ENCODE measurements at regions not wholly inside any gene's neighbourhood (a gene's known extent, or its start where the extent isn't known, plus 50 kb on each side); places are given as distances from the start of the nearest gene placed in this dataset.

DNA sequence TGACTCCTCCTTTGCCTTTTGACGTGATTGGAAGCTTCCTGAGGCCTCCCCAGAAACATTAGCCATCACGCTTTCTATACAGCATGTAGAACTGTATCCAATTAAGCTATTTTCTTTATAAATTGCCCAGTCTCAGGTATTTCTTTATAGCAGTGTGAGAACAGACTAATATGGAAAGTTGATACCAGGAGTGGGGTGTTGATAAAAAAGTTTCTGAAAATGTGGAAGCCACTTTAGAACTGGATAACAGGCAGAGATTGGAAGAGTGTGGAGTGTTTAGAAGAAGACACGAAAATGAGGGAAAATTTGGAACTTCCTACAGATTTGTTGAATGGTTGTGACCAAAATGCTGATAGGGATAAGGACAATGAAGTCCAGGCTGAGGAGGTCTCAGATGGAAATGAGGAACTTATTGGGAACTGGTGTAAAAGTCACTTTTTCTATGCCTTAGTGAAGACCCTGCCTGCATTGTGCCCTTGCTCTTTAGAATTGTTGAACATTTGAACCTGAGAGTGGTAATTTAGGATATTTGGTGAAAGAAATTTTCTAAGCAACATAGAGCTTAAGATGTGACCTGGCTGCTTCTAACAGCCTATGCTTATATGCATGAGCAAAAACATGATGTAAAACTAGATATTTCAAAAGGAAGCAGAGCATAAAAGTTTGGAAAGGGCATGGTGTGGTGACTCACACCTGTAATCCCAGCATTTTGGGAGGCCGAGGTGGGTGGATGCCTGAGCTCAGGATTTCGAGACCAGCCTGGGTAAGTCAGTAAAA, 969.7 kb downstream of the DSC3 start:
- DNase-seq, result no peak
- Histone ChIP-seq H3K4me3 (ENCODE audit: low read depth in 1 of 3, low read length in 3 of 3) (no peak overlapping the region), H3K4me1 (ENCODE audit: control insufficient read depth in 3 of 3, insufficient read depth in 2 of 3, low read depth in 1 of 3, low read length in 2 of 3) (no peaks in the 10 kb centered on the region), H3K9me3 (ENCODE audit: control insufficient read depth in 2 of 2, insufficient read depth in 1 of 2, low read depth in 1 of 2, low read length in 1 of 2) (peaks cover 0 to 12% of the 10 kb centered on the region in 2 donors), H3K27me3 (ENCODE audit: control insufficient read depth in 3 of 3, insufficient read depth in 3 of 3, low read length in 3 of 3) (no peaks in the 10 kb centered on the region), H3K27ac (ENCODE audit: low read depth in 1 of 3, low read length in 2 of 3) (no peak overlapping the region), H3K36me3 (ENCODE audit: control insufficient read depth in 3 of 3, insufficient read depth in 2 of 3, low read depth in 1 of 3, low read length in 3 of 3) (no peaks in the 10 kb centered on the region)
- WGBS, 3 donors, result 54 to 59% (median 57%) methylated on average over 5 of the region's 5 CpGs
- FAIRE-seq, result no peak

DNA sequence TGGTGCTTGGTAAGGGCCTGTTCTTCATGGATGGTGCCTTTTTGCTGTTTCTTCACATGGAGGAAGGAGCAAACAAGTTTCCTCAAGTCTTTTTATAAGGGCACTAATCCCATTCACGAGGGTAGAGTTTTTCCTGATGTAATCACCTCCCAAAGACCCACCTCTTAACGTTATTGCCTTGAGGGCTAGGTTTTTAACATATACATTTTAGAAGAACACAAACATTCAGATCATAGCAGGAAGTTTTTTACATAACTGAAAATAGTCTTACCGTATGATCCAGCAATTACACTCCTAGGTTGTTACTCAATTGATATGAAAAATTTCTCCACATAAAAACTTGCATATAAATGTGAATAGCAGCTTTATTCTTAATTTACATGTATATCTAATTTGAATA, 976.3 kb downstream of the DSC3 start:
- no peaks in the 10 kb centered on the region for H3K27me3 ChIP-seq (ENCODE audit: control insufficient read depth in 3 of 3, insufficient read depth in 3 of 3, low read length in 3 of 3)
- WGBS, 3 donors, result 49 to 57% (median 52%) methylated on average over 3 of the region's 3 CpGs
- H3K36me3 ChIP-seq (ENCODE audit: control insufficient read depth in 3 of 3, insufficient read depth in 2 of 3, low read depth in 1 of 3, low read length in 3 of 3), result no peaks in the 10 kb centered on the region
- no peak for FAIRE-seq
- no peak for DNase-seq
- H3K4me3 ChIP-seq (ENCODE audit: low read depth in 1 of 3, low read length in 3 of 3), result no peak overlapping the region
- no peak overlapping the region for H3K27ac ChIP-seq (ENCODE audit: low read depth in 1 of 3, low read length in 2 of 3)
- no peaks in the 10 kb centered on the region for H3K4me1 ChIP-seq (ENCODE audit: control insufficient read depth in 3 of 3, insufficient read depth in 2 of 3, low read depth in 1 of 3, low read length in 2 of 3)
- H3K9me3 ChIP-seq (ENCODE audit: control insufficient read depth in 2 of 2, insufficient read depth in 1 of 2, low read depth in 1 of 2, low read length in 1 of 2), result no peaks in the 10 kb centered on the region

DNA sequence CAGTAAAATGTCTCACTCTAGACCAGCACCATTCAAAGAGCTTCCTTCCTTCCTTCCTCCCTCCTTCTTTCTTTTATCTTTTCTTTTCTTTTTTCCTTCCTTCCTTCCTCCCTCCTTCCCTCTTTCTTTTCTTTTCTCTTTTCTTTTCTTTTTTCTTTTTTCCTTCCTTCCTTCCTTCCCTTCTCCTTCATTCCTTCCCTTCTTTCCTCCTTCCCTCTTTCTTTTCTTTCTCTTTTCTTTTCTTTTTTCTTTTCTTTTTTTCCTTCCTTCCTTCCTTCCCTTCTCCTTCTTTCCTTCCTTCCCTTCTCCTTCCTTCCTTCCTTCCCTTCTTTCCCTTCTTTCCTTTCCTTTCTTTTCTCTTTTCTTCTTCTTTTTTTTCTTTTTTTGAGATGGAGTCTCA, 985.1 kb downstream of the DSC3 start:
- H3K36me3 ChIP-seq (ENCODE audit: control insufficient read depth in 3 of 3, insufficient read depth in 2 of 3, low read depth in 1 of 3, low read length in 3 of 3), result no peaks in the 10 kb centered on the region
- H3K27me3 ChIP-seq (ENCODE audit: control insufficient read depth in 3 of 3, insufficient read depth in 3 of 3, low read length in 3 of 3), result no peaks in the 10 kb centered on the region
- H3K4me3 ChIP-seq (ENCODE audit: low read depth in 1 of 3, low read length in 3 of 3), result no peak overlapping the region
- H3K4me1 ChIP-seq (ENCODE audit: control insufficient read depth in 3 of 3, insufficient read depth in 2 of 3, low read depth in 1 of 3, low read length in 2 of 3), result no peaks in the 10 kb centered on the region
- no peaks in the 10 kb centered on the region for H3K9me3 ChIP-seq (ENCODE audit: control insufficient read depth in 2 of 2, insufficient read depth in 1 of 2, low read depth in 1 of 2, low read length in 1 of 2)
- FAIRE-seq (no peak), DNase-seq (no peak)
- no peak overlapping the region for H3K27ac ChIP-seq (ENCODE audit: low read depth in 1 of 3, low read length in 2 of 3)

DNA sequence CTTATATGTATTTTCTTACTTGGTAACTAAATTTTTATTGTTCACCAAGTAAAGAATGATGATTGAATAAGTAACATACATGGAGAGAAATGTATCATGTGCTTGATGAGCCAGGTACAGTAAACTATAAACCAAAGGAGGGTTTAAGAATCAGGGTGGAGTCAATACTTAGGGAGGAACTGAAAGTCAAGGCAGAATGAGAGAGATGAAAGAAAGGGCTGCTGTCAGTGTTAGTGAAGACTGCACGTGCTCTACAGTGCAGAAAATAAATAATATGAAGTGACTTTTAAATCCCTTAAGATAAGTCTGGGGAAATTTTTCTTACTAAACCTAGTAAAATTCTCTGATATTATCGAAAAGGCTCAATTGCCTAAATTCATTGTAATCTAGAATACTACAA, 986.0 kb downstream of the DSC3 start:
- FAIRE-seq (no peak), DNase-seq (no peak)
- no peaks in the 10 kb centered on the region for H3K27me3 ChIP-seq (ENCODE audit: control insufficient read depth in 3 of 3, insufficient read depth in 3 of 3, low read length in 3 of 3)
- H3K27ac ChIP-seq (ENCODE audit: low read depth in 1 of 3, low read length in 2 of 3), result no peak overlapping the region
- H3K9me3 ChIP-seq (ENCODE audit: control insufficient read depth in 2 of 2, insufficient read depth in 1 of 2, low read depth in 1 of 2, low read length in 1 of 2), result no peaks in the 10 kb centered on the region
- 65 to 71% (median 69%) methylated on average over 2 of the region's 2 CpGs for WGBS, 3 donors
- H3K36me3 ChIP-seq (ENCODE audit: control insufficient read depth in 3 of 3, insufficient read depth in 2 of 3, low read depth in 1 of 3, low read length in 3 of 3), result no peaks in the 10 kb centered on the region
- H3K4me3 ChIP-seq (ENCODE audit: low read depth in 1 of 3, low read length in 3 of 3), result no peak overlapping the region
- no peaks in the 10 kb centered on the region for H3K4me1 ChIP-seq (ENCODE audit: control insufficient read depth in 3 of 3, insufficient read depth in 2 of 3, low read depth in 1 of 3, low read length in 2 of 3)

DNA sequence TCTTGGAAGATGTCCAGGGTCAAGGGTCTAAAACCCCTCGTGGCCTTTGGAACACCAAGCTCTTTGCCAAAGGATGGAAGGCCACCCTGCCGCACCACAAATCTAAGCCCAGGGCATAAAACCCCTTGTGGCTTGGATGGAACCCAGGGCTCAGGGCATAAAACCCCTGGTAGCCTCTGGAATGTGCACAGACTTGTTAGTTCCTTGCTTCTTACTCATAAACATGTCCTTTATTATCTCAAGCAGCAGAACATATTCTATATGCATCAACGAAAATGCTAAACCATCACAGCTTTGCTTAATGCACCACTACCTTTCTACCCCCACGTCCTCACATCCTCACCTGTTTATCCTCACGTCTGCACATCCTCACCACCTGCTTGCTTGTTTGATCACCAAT, 998.0 kb downstream of the DSC3 start:
- DNase-seq (no peak), FAIRE-seq (no peak)
- H3K36me3 ChIP-seq (ENCODE audit: control insufficient read depth in 3 of 3, insufficient read depth in 2 of 3, low read depth in 1 of 3, low read length in 3 of 3), result no peaks in the 10 kb centered on the region
- H3K4me1 ChIP-seq (ENCODE audit: control insufficient read depth in 3 of 3, insufficient read depth in 2 of 3, low read depth in 1 of 3, low read length in 2 of 3), result no peaks in the 10 kb centered on the region
- no peak overlapping the region for H3K27ac ChIP-seq (ENCODE audit: low read depth in 1 of 3, low read length in 2 of 3)
- H3K4me3 ChIP-seq (ENCODE audit: low read depth in 1 of 3, low read length in 3 of 3), result no peak overlapping the region
- H3K9me3 ChIP-seq (ENCODE audit: control insufficient read depth in 2 of 2, insufficient read depth in 1 of 2, low read depth in 1 of 2, low read length in 1 of 2), result no peaks in the 10 kb centered on the region
- no peaks in the 10 kb centered on the region for H3K27me3 ChIP-seq (ENCODE audit: control insufficient read depth in 3 of 3, insufficient read depth in 3 of 3, low read length in 3 of 3)
- 60 to 66% (median 64%) methylated on average over 5 of the region's 5 CpGs for WGBS, 3 donors

DNA sequence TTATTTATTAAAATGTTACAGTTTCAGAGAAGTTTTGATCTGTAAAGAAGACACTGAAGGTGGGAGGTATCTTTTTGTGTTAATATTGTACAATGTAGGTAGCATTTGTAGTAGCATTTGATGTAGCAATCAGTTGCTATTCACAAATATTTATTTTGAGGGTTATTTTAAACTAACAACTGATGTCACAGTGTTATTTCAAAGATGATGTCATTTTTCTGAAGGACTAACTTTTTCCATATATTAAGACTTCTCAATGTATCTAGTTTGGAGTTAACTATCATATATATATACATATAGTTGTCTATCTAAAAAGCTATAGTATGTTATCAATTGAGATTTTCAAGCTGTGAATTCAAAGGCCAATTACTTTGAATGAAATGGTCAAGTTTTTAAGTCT, 1003.3 kb downstream of the DSC3 start:
- FAIRE-seq, result no peak
- no peak for DNase-seq
- Histone ChIP-seq H3K27ac (ENCODE audit: low read depth in 1 of 3, low read length in 2 of 3) (no peak overlapping the region), H3K27me3 (ENCODE audit: control insufficient read depth in 3 of 3, insufficient read depth in 3 of 3, low read length in 3 of 3) (no peaks in the 10 kb centered on the region), H3K4me1 (ENCODE audit: control insufficient read depth in 3 of 3, insufficient read depth in 2 of 3, low read depth in 1 of 3, low read length in 2 of 3) (no peaks in the 10 kb centered on the region), H3K36me3 (ENCODE audit: control insufficient read depth in 3 of 3, insufficient read depth in 2 of 3, low read depth in 1 of 3, low read length in 3 of 3) (no peaks in the 10 kb centered on the region), H3K9me3 (ENCODE audit: control insufficient read depth in 2 of 2, insufficient read depth in 1 of 2, low read depth in 1 of 2, low read length in 1 of 2) (peaks cover 0 to 9% of the 10 kb centered on the region in 2 donors), H3K4me3 (ENCODE audit: low read depth in 1 of 3, low read length in 3 of 3) (no peak overlapping the region)

DNA sequence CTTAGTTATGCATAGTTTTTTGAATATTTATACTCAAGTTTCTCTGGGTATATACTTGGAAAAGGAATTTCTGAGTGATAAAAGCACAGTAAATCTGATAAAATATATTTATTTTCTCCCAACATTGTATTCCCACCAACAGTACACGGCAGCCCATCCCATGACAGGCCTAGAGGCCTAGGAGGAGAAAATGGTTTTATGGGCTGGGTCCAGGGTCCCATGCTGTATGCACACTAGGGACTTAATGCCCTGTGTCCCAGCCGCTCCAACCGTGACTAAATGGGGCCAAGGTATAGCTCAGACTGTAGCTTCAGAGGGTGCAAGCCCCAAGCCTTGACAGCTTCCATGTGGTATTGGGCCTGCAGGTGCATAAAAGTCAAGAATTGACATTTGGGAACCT, 1007.7 kb downstream of the DSC3 start:
- H3K4me3 ChIP-seq (ENCODE audit: low read depth in 1 of 3, low read length in 3 of 3), result no peak overlapping the region
- no peaks in the 10 kb centered on the region for H3K4me1 ChIP-seq (ENCODE audit: control insufficient read depth in 3 of 3, insufficient read depth in 2 of 3, low read depth in 1 of 3, low read length in 2 of 3)
- FAIRE-seq (no peak), DNase-seq (no peak)
- H3K27me3 ChIP-seq (ENCODE audit: control insufficient read depth in 3 of 3, insufficient read depth in 3 of 3, low read length in 3 of 3), result no peaks in the 10 kb centered on the region
- peaks cover 0 to 9% of the 10 kb centered on the region in 2 donors for H3K9me3 ChIP-seq (ENCODE audit: control insufficient read depth in 2 of 2, insufficient read depth in 1 of 2, low read depth in 1 of 2, low read length in 1 of 2)
- no peak overlapping the region for H3K27ac ChIP-seq (ENCODE audit: low read depth in 1 of 3, low read length in 2 of 3)
- WGBS, 3 donors, result 87 to 90% (median 88%) methylated on average over 3 of the region's 3 CpGs
- no peaks in the 10 kb centered on the region for H3K36me3 ChIP-seq (ENCODE audit: control insufficient read depth in 3 of 3, insufficient read depth in 2 of 3, low read depth in 1 of 3, low read length in 3 of 3)

DNA sequence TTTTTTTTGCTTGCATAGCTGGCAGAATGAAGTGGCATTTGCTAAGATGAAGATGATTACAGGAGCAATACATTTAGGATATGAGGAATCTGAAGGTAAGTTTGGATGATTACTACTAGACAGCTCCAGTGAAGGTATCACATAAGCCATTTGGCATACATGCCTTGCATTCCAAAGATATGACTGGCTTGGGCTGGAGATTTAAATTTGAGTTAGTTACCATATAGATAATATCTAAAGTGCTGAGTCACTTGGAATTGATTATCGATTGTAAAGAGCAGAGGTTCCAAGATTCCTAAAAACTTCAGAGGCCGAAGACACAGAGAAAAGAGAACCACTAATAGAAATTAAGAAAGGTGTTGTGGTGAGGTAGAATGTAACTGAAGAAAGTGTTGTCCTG, 1026.4 kb downstream of the DSC3 start:
- Histone ChIP-seq H3K4me1 (ENCODE audit: control insufficient read depth in 3 of 3, insufficient read depth in 2 of 3, low read depth in 1 of 3, low read length in 2 of 3) (no peaks in the 10 kb centered on the region), H3K27me3 (ENCODE audit: control insufficient read depth in 3 of 3, insufficient read depth in 3 of 3, low read length in 3 of 3) (no peaks in the 10 kb centered on the region), H3K4me3 (ENCODE audit: low read depth in 1 of 3, low read length in 3 of 3) (no peak overlapping the region), H3K27ac (ENCODE audit: low read depth in 1 of 3, low read length in 2 of 3) (no peak overlapping the region), H3K9me3 (ENCODE audit: control insufficient read depth in 2 of 2, insufficient read depth in 1 of 2, low read depth in 1 of 2, low read length in 1 of 2) (no peaks in the 10 kb centered on the region), H3K36me3 (ENCODE audit: control insufficient read depth in 3 of 3, insufficient read depth in 2 of 3, low read depth in 1 of 3, low read length in 3 of 3) (no peaks in the 10 kb centered on the region)
- WGBS, 3 donors, result 74 to 81% (median 80%) methylated on average over 2 of the region's 2 CpGs
- no peak for FAIRE-seq
- no peak for DNase-seq

DNA sequence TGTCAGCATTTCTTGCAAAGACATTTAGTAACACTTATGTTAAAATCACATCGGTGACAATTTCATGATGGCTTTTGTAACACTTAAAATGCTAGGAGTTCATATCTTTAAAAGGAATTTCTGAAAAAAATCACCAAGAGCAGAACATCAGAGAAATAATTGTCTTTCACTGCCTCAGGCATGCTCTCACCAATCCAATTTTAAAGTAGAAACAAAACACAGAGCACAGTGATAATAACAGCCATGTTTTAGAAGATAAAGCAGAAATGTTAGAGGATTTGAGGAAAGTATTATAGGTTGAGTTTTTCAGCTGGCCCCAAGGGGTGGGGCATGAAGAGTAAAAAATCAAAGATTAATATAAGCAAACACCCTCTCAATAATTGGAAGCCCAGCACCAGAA, 1037.6 kb downstream of the DSC3 start:
- H3K27me3 ChIP-seq (ENCODE audit: control insufficient read depth in 3 of 3, insufficient read depth in 3 of 3, low read length in 3 of 3), result no peaks in the 10 kb centered on the region
- DNase-seq (no peak), FAIRE-seq (no peak)
- no peak overlapping the region for H3K27ac ChIP-seq (ENCODE audit: low read depth in 1 of 3, low read length in 2 of 3)
- no peak overlapping the region for H3K4me3 ChIP-seq (ENCODE audit: low read depth in 1 of 3, low read length in 3 of 3)
- H3K36me3 ChIP-seq (ENCODE audit: control insufficient read depth in 3 of 3, insufficient read depth in 2 of 3, low read depth in 1 of 3, low read length in 3 of 3), result no peaks in the 10 kb centered on the region
- peaks cover 0 to 3% of the 10 kb centered on the region in 2 donors for H3K9me3 ChIP-seq (ENCODE audit: control insufficient read depth in 2 of 2, insufficient read depth in 1 of 2, low read depth in 1 of 2, low read length in 1 of 2)
- no peaks in the 10 kb centered on the region for H3K4me1 ChIP-seq (ENCODE audit: control insufficient read depth in 3 of 3, insufficient read depth in 2 of 3, low read depth in 1 of 3, low read length in 2 of 3)
- 81 to 94% (median 89%) methylated on average over 1 of the region's 1 CpG for WGBS, 3 donors

Measured in small intestine (tissue), 7 donors.